GM23248 (cell line): ENCODE measurements at regions not wholly inside any gene's neighbourhood (a gene's known extent, or its start where the extent isn't known, plus 50 kb on each side); places are given as distances from the start of the nearest gene placed in this dataset.

Experiments
- EZH2 ChIP-seq: fragments of 200-600 bp; sonication (generic); IDR thresholded peaks from 2 replicates; pipeline ENCODE4 v1.6.1; 2018; ENCODE audit warnings: antibody characterized with exemption, mild to moderate bottlenecking; ENCODE audit not compliant: insufficient read depth, poor library complexity, severe bottlenecking
- EZH2phosphoT487 ChIP-seq: fragments of 200-600 bp; sonication (generic); IDR thresholded peaks from 2 replicates; pipeline ENCODE4 v1.6.1; 2018; ENCODE audit warnings: antibody characterized with exemption, moderate library complexity, mild to moderate bottlenecking, low read depth; ENCODE audit not compliant: insufficient read depth

GRCh38 chrX:137187540-137187939 lies 153.7 kb upstream of the GPR101 start:
- TF ChIP-seq EZH2 (no peak), EZH2phosphoT487 (no peak)
